GM21737 (cell line): ENCODE measurements at regions not wholly inside any gene's neighbourhood (a gene's known extent, or its start where the extent isn't known, plus 50 kb on each side); places are given as distances from the start of the nearest gene placed in this dataset.
"Not testable (repeated sequence)": the region's sequence is repeated elsewhere in the genome, so short reads cannot be mapped to it uniquely, and the experiment has no call there.

Experiments
- ATAC-seq: cut with Tn5 transposase; IDR thresholded peaks from one replicate; pipeline ENCODE4 v1.9.1; 2021; ENCODE audit warnings: mild to moderate bottlenecking, moderate library complexity; ENCODE audit not compliant: unreplicated experiment

DNA sequence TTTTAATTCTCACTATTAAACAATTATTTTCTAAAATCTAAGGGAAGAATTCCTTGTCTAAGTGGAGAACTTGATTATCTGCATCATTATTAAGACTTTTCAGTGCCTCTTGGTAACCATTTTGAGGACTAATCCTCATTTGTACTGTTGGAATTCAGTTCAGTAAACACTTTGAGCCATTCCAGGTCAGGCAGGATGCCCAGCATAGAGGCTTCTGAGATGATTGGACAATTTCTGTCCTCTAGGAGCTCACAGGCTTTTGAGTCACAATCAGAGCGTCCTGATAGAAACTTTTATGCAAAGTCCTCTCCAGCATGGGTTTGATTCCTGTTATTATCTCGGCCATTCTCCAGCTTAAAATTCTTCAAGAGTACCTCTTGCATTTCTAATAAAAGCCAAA lies 1304.6 kb downstream of the EPHA7 start:
- no peak for ATAC-seq

- no peak for ATAC-seq
These were observed 1305.2 kb downstream of the EPHA7 start for GRCh38 chr6:92114091-92114675.

- no peak for ATAC-seq
These were observed 1308.0 kb downstream of the EPHA7 start for GRCh38 chr6:92111386-92111785.

DNA sequence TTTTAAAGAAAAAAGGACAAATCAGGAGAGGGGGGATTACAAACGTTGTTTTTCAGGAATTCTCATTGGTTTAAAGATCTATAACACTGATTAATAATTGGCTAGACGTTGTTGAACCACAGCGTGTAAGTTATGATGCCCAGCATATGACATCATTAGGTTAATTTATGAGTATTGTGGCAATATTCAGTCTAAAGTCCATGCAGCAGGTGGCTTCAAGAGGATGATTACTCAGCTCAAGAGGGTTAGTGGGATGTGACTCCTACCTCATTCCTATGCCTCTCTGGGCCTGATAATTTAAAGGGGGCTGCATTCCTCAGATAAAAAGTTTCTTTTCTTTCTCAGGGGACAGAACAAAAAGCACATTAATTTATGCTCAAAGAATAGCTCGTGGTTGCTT lies 1309.0 kb downstream of the EPHA7 start:
- ATAC-seq = no peak

DNA sequence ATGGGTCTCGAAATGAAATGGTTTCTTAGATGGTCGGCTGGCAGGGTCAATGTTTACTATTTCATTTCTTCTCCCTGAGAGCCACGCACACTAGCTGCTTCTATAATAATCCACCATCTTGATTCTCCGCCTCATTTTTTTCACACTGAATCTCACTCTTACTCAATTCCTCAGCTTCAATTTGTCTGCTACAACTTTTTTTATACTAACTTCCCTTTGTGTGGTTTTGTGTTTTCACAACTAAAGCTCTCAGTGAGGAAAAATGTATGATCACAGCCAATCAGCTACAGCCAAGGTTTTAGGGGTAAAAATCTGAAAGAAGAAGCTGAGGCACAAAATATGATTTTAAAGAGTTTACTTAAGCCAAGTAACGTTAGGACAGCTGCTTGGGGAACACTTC lies 1309.4 kb downstream of the EPHA7 start:
- no peak for ATAC-seq

- ATAC-seq = no peak
These were observed 1310.1 kb downstream of the EPHA7 start for GRCh38 chr6:92109256-92109655.

GRCh38 chr6:92086750-92087149 lies 1332.6 kb downstream of the EPHA7 start:
- no peak for ATAC-seq

DNA sequence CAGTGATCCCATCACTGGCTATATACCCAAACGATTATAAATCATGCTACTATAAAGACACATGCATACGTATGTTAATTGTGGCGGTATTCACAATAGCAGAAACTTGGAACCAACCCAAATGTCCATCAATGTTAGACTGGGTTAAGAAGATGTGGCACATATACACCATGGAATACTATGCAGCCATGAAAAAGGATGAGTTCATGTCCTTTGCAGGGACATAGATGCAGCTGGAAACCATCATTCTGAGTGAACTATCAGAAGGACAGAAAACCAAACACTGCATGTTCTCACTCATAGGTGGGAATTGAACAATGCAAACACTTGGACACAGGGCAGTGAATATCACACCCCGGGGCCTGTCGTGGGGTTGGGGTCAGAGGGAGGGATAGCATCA lies 1335.4 kb downstream of the EPHA7 start:
- not testable (repeated sequence) for ATAC-seq

DNA sequence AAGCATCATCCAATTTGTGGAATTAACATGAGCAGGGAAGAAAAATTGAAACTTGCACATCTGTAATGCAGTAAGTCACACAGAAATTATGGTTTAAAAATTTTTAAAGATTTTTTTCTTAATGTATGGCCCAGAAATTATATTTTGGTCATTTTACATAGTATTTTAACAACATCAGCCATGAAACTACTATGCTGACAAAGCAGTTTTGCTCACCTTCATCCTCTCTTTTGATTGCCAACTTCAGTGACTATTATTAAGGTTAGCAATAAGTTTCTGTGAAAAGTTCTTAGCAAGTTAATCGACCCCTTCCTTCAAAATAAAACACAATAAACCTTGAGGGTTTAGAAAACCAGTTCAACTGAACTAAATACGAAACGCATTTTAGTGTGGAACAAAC lies 1347.0 kb downstream of the EPHA7 start:
- no peak for ATAC-seq

GRCh38 chr6:92069781-92070180 lies 1349.6 kb downstream of the EPHA7 start:
- no peak for ATAC-seq

DNA sequence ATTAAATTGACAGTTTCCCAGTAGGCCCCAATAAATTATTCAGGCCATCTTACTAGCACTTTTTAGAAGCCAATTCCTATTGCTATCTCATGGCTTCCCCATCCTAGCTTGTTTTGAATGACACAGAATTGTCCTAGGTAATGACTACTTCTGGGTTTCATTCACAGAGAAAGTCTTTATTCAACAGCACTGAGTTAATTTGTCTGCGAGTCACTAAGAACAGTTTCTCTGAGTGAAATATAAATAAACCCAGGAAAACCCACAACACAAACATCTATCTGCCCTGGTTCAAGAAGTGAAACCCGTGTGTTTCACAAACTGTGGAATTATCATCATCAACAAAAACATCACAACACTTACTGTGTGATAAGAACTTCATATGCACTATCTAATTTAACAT lies 1366.8 kb downstream of the EPHA7 start:
- ATAC-seq = no peak

GRCh38 chr6:92050216-92050615 lies 1369.1 kb downstream of the EPHA7 start:
- ATAC-seq = no peak

GRCh38 chr6:92047860-92048259 lies 1371.5 kb downstream of the EPHA7 start:
- no peak for ATAC-seq

- no peak for ATAC-seq
These were observed 1372.1 kb downstream of the EPHA7 start for GRCh38 chr6:92047152-92047850.

GRCh38 chr6:92044312-92044711 lies 1375.0 kb downstream of the EPHA7 start:
- no peak for ATAC-seq

- ATAC-seq = no peak
These were observed 1375.6 kb downstream of the EPHA7 start for GRCh38 chr6:92043777-92044176.

- no peak for ATAC-seq
These were observed 1392.5 kb downstream of the EPHA7 start for GRCh38 chr6:92026878-92027277.

DNA sequence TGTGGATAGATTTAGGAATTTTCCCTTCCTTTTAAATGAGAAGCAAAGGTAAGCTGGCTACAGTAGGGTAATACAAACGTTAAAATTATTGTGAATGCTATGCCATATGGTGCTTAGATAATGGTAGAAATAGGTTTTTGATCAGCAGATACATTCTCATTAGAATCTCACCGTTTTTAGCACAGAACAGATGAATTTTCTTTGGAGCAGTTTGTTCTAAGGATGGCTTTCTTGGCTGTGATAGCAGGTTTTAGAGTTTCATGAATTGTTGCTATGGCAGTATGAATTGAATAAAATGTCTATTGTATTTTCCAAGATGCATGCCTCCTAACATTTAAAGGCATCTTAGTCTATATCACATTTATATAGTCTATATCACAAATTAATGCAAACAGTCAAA lies 1394.5 kb downstream of the EPHA7 start:
- ATAC-seq = no peak

DNA sequence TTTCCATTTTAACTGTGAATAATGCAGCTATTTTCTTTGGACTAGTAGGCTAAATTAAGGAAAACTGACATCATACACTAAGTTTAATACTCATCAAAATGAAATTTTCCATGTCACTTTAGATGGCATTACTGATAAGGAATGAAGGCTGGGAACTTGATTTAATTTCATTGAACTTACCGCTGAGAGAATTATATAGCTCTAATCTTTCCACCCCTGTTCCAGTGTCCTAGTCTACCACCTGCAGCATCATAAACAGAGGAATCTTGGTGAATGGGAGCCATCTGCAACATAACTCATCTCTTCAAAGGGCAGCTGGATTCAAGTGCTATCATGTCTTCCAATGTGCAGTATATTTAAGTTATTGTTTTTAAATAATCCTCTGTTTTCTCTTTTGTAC lies 1395.2 kb downstream of the EPHA7 start:
- ATAC-seq = no peak

- ATAC-seq = no peak
These were observed 1395.9 kb downstream of the EPHA7 start for GRCh38 chr6:92023410-92023966.

DNA sequence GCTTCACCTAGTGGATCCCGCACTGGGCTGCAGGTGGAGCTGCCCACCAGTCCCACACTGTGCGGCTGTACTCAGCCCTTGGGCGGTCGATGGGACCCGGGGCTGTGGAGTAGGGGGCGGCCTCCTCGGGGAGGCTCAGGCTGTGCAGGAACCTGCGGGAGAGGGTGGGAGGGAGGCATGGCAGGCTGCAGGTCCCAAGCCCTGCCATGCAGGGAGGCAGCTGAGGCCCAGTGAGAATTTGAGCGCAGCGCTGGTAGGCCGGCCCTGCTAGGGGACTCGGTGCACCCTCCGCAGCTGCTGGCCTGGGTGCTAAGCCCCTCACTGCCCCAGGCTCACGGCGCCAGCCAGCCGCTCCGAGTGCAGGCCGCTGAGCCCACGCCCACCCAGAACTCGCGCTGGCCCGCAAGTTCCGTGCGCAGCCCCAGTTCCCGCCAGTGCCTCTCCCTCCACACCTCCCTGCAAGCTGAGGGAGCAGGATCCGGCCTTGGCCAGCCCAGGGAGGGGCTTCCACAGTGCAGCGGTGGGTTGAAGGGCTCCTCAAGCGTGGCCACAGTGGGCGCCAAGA lies 1407.6 kb downstream of the EPHA7 start:
- no peak for ATAC-seq

DNA sequence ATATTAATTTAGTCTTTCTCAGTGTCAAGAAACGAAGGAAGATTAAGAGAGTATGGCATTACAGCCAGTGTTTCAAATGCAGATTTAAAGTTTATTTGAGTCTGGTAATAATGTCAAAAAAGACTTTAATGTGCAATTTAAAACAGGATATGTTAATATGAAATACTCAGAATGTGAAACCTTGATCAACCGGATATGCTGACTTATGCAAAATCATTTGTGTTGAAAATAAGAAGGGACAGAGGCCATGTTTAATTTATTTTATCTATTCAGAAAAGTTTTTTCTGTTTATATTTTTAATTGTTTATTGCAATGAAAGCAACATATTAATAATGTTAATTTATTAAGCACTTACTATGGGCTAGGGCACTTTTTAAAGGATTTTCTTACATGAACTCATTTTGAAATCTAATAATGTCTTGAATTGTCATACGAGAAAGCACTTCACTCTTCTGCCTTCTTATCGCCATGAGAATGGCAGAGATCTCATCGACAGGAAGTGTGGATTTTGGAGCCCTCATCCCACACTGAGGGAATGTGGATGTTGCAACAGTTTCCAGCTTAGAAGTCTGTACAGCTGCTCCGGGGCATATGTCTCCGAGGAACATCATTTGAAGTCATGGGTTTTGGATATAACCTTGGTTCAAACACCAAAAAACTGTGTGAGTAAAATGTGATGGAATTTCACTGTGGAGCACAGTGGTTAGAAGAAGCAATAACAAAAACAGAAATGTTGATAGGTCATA lies 1410.4 kb downstream of the EPHA7 start:
- no peak for ATAC-seq
